ENCODE measurements at regions not wholly inside any gene's neighbourhood (a gene's known extent, or its start where the extent isn't known, plus 50 kb on each side); places are given as distances from the start of the nearest gene placed in this dataset.

DNA sequence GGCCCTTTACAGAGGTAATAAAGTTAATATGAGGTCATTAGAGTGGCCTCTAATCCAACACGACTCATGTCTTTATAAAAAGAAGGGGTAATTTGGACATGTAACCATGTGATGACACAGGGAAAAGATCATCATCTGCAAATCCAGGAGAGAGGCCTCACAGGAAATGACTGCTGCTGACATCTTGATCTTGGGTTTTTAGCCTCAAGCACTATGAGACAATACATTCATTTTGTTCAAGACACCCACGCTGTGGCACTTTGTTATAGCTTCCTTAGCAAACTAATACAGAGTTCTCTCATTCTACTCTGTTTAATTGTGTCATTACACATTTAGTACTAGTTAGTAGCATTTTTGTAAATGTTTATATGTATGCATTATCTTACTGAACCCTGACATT, 64.0 kb upstream of the RUNX1 start:
- Histone ChIP-seq H3K9ac (ENCODE audit: low read depth, low read length, poor library complexity, severe bottlenecking) (no peak overlapping the region), H3K9me2 (replicated peaks; ENCODE audit: low read depth, low read length) (no peaks in the 10 kb centered on the region), H3F3A (ENCODE audit: low read depth) (no peaks in the 10 kb centered on the region), H3K27me3 (ENCODE audit: insufficient read depth, low read length, poor library complexity, severe bottlenecking) (no peaks in the 10 kb centered on the region), H3K9me3 (ENCODE audit: insufficient read depth, low read depth, low read length) (no peaks in the 10 kb centered on the region), H3K36me3 (ENCODE audit: insufficient read depth, low read length) (no peaks in the 10 kb centered on the region), H3K4me2 (ENCODE audit: low read depth, low read length, poor library complexity, severe bottlenecking) (no peak overlapping the region), H3K4me3 (ENCODE audit: low read length, poor library complexity, severe bottlenecking) (no peak overlapping the region), H2AFZ (ENCODE audit: low read length) (no peak overlapping the region), H4K20me1 (ENCODE audit: insufficient read depth, low read length, poor library complexity, severe bottlenecking) (no peaks in the 10 kb centered on the region), H3K4me1 (ENCODE audit: insufficient read depth, low read length, poor library complexity, severe bottlenecking) (peaks cover 8% of the 10 kb centered on the region), H3K79me2 (ENCODE audit: insufficient read depth, low read length) (no peaks in the 10 kb centered on the region)
- TF ChIP-seq CTCF (conservative IDR thresholded peaks at IDR 0.05; ENCODE audit: low read length) (no peak), EZH2phosphoT487 (IDR thresholded peaks at IDR 0.05; ENCODE audit: borderline replicate concordance) (no peak)

DNA sequence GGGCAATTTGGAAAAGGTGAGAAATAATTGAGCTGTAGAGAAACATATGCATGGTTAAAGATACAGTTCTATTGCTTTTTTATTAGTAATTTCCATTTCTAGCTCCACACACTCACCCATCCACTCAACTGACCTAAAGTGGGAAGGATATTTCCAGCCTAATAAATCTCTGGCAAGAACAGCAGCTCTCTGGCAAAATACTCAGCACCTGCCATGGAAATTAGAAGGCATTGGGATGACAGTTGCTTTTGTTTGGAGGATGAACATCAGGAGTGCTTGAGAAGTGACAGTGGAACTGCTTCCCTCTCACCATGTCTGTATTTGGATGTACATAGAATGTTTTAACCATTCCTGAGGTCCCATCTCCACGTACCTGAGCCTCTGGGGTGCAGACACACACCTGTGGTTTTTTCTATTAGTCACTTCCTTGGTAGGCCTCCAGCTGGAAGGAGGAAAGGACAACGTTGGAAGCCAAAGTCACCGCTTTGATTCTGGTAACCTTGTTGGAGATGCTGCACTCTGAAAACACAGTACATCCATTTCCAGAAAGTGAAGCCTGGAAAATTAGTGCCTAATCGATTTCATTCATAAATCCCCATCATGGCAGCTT, 62.3 kb upstream of the RUNX1 start:
- H3K79me2 ChIP-seq (ENCODE audit: insufficient read depth, low read length) = no peaks in the 10 kb centered on the region
- no peak overlapping the region for H2AFZ ChIP-seq (ENCODE audit: low read length)
- H3K4me2 ChIP-seq (ENCODE audit: low read depth, low read length, poor library complexity, severe bottlenecking) = no peak overlapping the region
- no peak overlapping the region for H3K4me3 ChIP-seq (ENCODE audit: low read length, poor library complexity, severe bottlenecking)
- H3K36me3 ChIP-seq (ENCODE audit: insufficient read depth, low read length) = no peaks in the 10 kb centered on the region
- no peak overlapping the region for H3K9ac ChIP-seq (ENCODE audit: low read depth, low read length, poor library complexity, severe bottlenecking)
- no peak for TF ChIP-seq CTCF (conservative IDR thresholded peaks at IDR 0.05; ENCODE audit: low read length)
- TF ChIP-seq EZH2phosphoT487 (IDR thresholded peaks at IDR 0.05; ENCODE audit: borderline replicate concordance) = no peak
- H3F3A ChIP-seq (ENCODE audit: low read depth) = no peaks in the 10 kb centered on the region
- H3K9me2 ChIP-seq (replicated peaks; ENCODE audit: low read depth, low read length) = no peaks in the 10 kb centered on the region
- no peaks in the 10 kb centered on the region for H3K27me3 ChIP-seq (ENCODE audit: insufficient read depth, low read length, poor library complexity, severe bottlenecking)
- H3K4me1 ChIP-seq (ENCODE audit: insufficient read depth, low read length, poor library complexity, severe bottlenecking) = peaks cover 8% of the 10 kb centered on the region
- H3K9me3 ChIP-seq (ENCODE audit: insufficient read depth, low read depth, low read length) = no peaks in the 10 kb centered on the region
- no peaks in the 10 kb centered on the region for H4K20me1 ChIP-seq (ENCODE audit: insufficient read depth, low read length, poor library complexity, severe bottlenecking)

- TF ChIP-seq EZH2phosphoT487 (IDR thresholded peaks at IDR 0.05; ENCODE audit: borderline replicate concordance) (no peak), CTCF (conservative IDR thresholded peaks at IDR 0.05; ENCODE audit: low read length) (no peak)
- no peaks in the 10 kb centered on the region for H3K79me2 ChIP-seq (ENCODE audit: insufficient read depth, low read length)
- no peaks in the 10 kb centered on the region for H3K36me3 ChIP-seq (ENCODE audit: insufficient read depth, low read length)
- no peak overlapping the region for H3K4me2 ChIP-seq (ENCODE audit: low read depth, low read length, poor library complexity, severe bottlenecking)
- no peaks in the 10 kb centered on the region for H3K9me2 ChIP-seq (replicated peaks; ENCODE audit: low read depth, low read length)
- H3K9ac ChIP-seq (ENCODE audit: low read depth, low read length, poor library complexity, severe bottlenecking) = no peak overlapping the region
- H3K4me1 ChIP-seq (ENCODE audit: insufficient read depth, low read length, poor library complexity, severe bottlenecking) = peaks cover 8% of the 10 kb centered on the region
- no peak overlapping the region for H2AFZ ChIP-seq (ENCODE audit: low read length)
- H3F3A ChIP-seq (ENCODE audit: low read depth) = no peaks in the 10 kb centered on the region
- H4K20me1 ChIP-seq (ENCODE audit: insufficient read depth, low read length, poor library complexity, severe bottlenecking) = no peaks in the 10 kb centered on the region
- H3K27me3 ChIP-seq (ENCODE audit: insufficient read depth, low read length, poor library complexity, severe bottlenecking) = no peaks in the 10 kb centered on the region
- H3K4me3 ChIP-seq (ENCODE audit: low read length, poor library complexity, severe bottlenecking) = no peak overlapping the region
- H3K9me3 ChIP-seq (ENCODE audit: insufficient read depth, low read depth, low read length) = no peaks in the 10 kb centered on the region
These were observed 59.8 kb upstream of the RUNX1 start for GRCh38 chr21:35108887-35109286.
